Glutamatergic neuron (in vitro differentiated cells): ENCODE measurements at regions not wholly inside any gene's neighbourhood (a gene's known extent, or its start where the extent isn't known, plus 50 kb on each side); places are given as distances from the start of the nearest gene placed in this dataset.

Source experiments
- DNase-seq: peaks from one replicate; pipeline ENCODE4 v3.0.0; 2022
- H3K27ac Mint-ChIP-seq: one replicate; pipeline ENCODE4 v1.8.0; 2020; ENCODE audit warnings: mild to moderate bottlenecking, mixed read lengths, inconsistent platforms; ENCODE audit not compliant: unreplicated experiment
- H3K27me3 Mint-ChIP-seq: one replicate; pipeline ENCODE4 v1.8.0; 2020; ENCODE audit warnings: mild to moderate bottlenecking, moderate library complexity, mixed read lengths, inconsistent platforms; ENCODE audit not compliant: unreplicated experiment
- H3K36me3 Mint-ChIP-seq: one replicate; pipeline ENCODE4 v1.8.0; 2020; ENCODE audit warnings: mild to moderate bottlenecking, mixed read lengths, inconsistent platforms; ENCODE audit not compliant: unreplicated experiment
- H3K4me1 Mint-ChIP-seq: one replicate; pipeline ENCODE4 v1.8.0; 2020; ENCODE audit warnings: mild to moderate bottlenecking, low read depth, mixed read lengths, inconsistent platforms; ENCODE audit not compliant: unreplicated experiment
- H3K4me3 Mint-ChIP-seq: one replicate; pipeline ENCODE4 v1.8.0; 2020; ENCODE audit warnings: mild to moderate bottlenecking, mixed read lengths, inconsistent platforms; ENCODE audit not compliant: unreplicated experiment
- H3K9me3 Mint-ChIP-seq: one replicate; pipeline ENCODE4 v1.8.0; 2020; ENCODE audit warnings: mild to moderate bottlenecking, moderate library complexity, mixed read lengths, inconsistent platforms; ENCODE audit not compliant: unreplicated experiment
- TF ChIP-seq, protein P1 (sequence below): fragments of 200-600 bp; sonication (generic); IDR thresholded peaks from one replicate; pipeline ENCODE4 v1.5.0; 2021; ENCODE audit not compliant: partially characterized antibody, unreplicated experiment

GRCh38 chr3:34020726-34021680, 222.6 kb downstream of the PDCD6IP start:
- Mint-ChIP-seq H3K4me1 (no peaks in the 10 kb centered on the region), H3K9me3 (no peaks in the 10 kb centered on the region), H3K4me3 (no peak overlapping the region), H3K27ac (no peak overlapping the region), H3K27me3 (no peaks in the 10 kb centered on the region), H3K36me3 (no peaks in the 10 kb centered on the region)
- TF ChIP-seq, protein P1, sequence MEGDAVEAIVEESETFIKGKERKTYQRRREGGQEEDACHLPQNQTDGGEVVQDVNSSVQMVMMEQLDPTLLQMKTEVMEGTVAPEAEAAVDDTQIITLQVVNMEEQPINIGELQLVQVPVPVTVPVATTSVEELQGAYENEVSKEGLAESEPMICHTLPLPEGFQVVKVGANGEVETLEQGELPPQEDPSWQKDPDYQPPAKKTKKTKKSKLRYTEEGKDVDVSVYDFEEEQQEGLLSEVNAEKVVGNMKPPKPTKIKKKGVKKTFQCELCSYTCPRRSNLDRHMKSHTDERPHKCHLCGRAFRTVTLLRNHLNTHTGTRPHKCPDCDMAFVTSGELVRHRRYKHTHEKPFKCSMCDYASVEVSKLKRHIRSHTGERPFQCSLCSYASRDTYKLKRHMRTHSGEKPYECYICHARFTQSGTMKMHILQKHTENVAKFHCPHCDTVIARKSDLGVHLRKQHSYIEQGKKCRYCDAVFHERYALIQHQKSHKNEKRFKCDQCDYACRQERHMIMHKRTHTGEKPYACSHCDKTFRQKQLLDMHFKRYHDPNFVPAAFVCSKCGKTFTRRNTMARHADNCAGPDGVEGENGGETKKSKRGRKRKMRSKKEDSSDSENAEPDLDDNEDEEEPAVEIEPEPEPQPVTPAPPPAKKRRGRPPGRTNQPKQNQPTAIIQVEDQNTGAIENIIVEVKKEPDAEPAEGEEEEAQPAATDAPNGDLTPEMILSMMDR = no peak
- no peak for DNase-seq

DNA sequence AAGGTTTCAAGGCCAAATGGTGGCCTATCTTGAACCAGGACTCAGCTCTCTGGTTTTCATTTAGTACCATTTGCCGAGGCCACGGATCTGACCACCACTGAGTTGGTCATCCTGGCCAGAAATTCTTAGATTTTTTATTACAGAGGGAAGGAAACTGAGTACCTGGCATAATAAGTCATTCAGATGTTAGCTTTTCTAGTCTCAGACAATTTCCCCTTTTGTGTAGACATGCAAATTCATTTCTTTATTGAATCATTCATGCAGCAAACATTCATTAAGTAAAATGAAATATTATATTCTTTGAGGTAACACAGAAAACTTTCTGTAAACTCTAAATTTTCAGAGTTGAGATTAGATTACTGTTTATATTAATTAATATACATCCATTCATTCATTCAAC, 223.7 kb downstream of the PDCD6IP start:
- no peak for DNase-seq
- H3K36me3 Mint-ChIP-seq = no peaks in the 10 kb centered on the region
- TF ChIP-seq, protein P1 = no peak
- no peaks in the 10 kb centered on the region for H3K27me3 Mint-ChIP-seq
- H3K4me1 Mint-ChIP-seq = no peaks in the 10 kb centered on the region
- H3K27ac Mint-ChIP-seq = no peak overlapping the region
- H3K9me3 Mint-ChIP-seq = no peaks in the 10 kb centered on the region
- H3K4me3 Mint-ChIP-seq = no peak overlapping the region

DNA sequence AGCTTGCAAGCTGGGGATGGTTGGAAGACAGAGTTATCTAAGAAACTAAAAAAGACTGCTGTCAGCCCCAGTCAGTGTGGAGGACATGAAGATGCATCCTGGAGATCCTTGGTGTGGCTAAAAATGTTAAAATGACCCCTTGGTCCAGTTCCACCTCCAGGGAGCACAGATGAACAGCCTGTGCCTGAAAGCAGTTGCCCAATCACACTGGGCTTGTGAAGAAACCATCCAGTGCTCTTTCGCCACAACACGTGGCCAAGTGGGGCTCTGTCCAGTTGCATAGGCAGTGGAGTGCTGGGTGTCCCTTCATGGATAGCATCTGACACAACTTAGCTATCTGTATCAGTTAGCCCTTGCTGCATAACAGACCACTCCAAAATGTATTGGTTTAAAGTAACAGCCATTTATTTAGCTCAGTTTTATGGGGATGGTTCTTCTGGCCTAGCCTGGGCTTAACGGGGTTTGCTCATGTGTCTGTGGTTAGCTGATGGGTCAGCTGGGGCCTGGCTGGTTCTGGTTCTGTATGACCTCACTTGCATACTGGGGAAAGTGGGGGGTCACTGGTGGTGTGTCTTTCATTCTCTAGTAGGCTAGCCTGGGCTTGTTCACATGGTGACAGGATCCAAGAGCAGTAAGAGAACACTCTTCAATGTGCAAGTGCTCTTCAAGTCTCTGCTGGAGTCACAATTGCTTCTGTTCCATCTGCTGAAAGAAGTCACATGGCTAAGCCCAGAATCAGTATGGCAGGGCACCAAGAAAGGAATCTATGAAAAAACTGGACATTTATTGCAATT, 226.2 kb downstream of the PDCD6IP start:
- DNase-seq = no peak
- H3K36me3 Mint-ChIP-seq = no peaks in the 10 kb centered on the region
- no peaks in the 10 kb centered on the region for H3K4me1 Mint-ChIP-seq
- TF ChIP-seq, protein P1 = no peak
- H3K27ac Mint-ChIP-seq = no peak overlapping the region
- H3K4me3 Mint-ChIP-seq = no peak overlapping the region
- no peaks in the 10 kb centered on the region for H3K9me3 Mint-ChIP-seq
- H3K27me3 Mint-ChIP-seq = no peaks in the 10 kb centered on the region

DNA sequence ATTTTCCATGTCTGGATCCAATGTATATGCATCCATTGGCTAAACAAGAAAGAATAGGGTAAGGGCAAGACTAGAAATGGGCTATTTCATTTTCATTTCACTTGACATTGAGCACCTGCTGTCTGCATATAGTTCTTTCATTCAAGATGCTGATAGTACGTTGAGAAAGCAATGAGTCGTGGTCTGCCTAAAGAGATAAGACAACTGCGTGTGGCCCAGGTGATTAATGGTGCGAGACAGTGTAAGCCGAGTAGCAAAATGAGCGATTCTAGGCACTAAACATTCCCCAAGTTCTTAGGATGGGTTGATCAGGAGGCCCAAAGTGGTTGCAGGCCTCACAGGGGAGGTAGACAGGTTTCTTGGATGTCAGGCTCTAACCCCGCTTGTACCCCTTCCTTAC, 235.4 kb downstream of the PDCD6IP start:
- H3K27me3 Mint-ChIP-seq = peaks cover 3% of the 10 kb centered on the region
- H3K4me1 Mint-ChIP-seq = no peaks in the 10 kb centered on the region
- H3K36me3 Mint-ChIP-seq = no peaks in the 10 kb centered on the region
- no peak overlapping the region for H3K4me3 Mint-ChIP-seq
- no peak overlapping the region for H3K27ac Mint-ChIP-seq
- no peaks in the 10 kb centered on the region for H3K9me3 Mint-ChIP-seq
- DNase-seq = no peak
- TF ChIP-seq, protein P1 = no peak
